K562 (cell line): ENCODE measurements at regions not wholly inside any gene's neighbourhood (a gene's known extent, or its start where the extent isn't known, plus 50 kb on each side); places are given as distances from the start of the nearest gene placed in this dataset.
"Not testable (repeated sequence)": the region's sequence is repeated elsewhere in the genome, so short reads cannot be mapped to it uniquely, and the experiment has no call there.

Source experiments
- ATAC-seq: fragments of 200-7000 bp; cut with Tn5 transposase; 3 replicates; pipeline ENCODE4 v1.9.1; 2020; ENCODE audit warnings: moderate library complexity
- BruUV-seq: library from RNA; stranded (reverse); fragments of 400-500 nt; replicated peaks from 2 replicates; lab custom pipeline; 2021; lab: Mats Ljungman, UMichigan
- CTCF ChIA-PET: fragments of 300-600 bp; formaldehyde crosslinking; extraction: SDS; loops from one replicate; lab custom pipeline; 2021; ENCODE audit warnings: low intra/inter-chr PET ratio; lab: Yijun Ruan, JAX
- POLR2A ChIA-PET: fragments of 300-600, 350-650 bp; sonication (Branson Sonifier 250); formaldehyde crosslinking; extraction: SDS; loops from one replicate; lab custom pipeline; 2021; ENCODE audit warnings: antibody characterized with exemption, inconsistent platforms; lab: Yijun Ruan, JAX
- DNase-seq, 4 experiments: peaks; one replicate each; pipeline versions ENCODE4 v3.0.0 to v3.0.0-alpha.2; 2011 to 2018; ENCODE audit warnings: low spot score in 3 of 4, mixed read lengths in 3 of 4; ENCODE audit errors: extremely low read depth in 1 of 4
- FAIRE-seq: peaks from 2 replicates; lab custom pipeline; 2011; peaks lifted over from hg19 to GRCh38; lab: Jason Lieb, UNC
- H2AFZ ChIP-seq: 2 replicates; pipeline ENCODE4 v1.6.0; 2011; ENCODE audit warnings: low read depth, low read length, control low read depth, inconsistent platforms
- H3K27ac ChIP-seq: fragments of 200-600 bp; 3 replicates; pipeline ENCODE4 v1.8.0; 2011; ENCODE audit warnings: low read depth, mild to moderate bottlenecking, control low read depth, inconsistent platforms, low read length, moderate library complexity, mixed read lengths; ENCODE audit errors: extremely low read depth
- H3K27me3 ChIP-seq, 2 experiments: fragments of 300-600 bp in 1 of 2; 2 replicates in 1 of 2; 3 replicates in 1 of 2; pipeline versions ENCODE4 v1.6.0 to v1.8.0; 2011; ENCODE audit warnings: inconsistent platforms in 2 of 2, low read length in 2 of 2, mild to moderate bottlenecking in 1 of 2, mixed read lengths in 1 of 2, moderate library complexity in 1 of 2; ENCODE audit not compliant: control insufficient read depth in 2 of 2, insufficient read depth in 2 of 2
- H3K36me3 ChIP-seq: fragments of 300-600 bp; 3 replicates; pipeline ENCODE4 v1.8.0; 2011; ENCODE audit warnings: mild to moderate bottlenecking, low read length, inconsistent platforms; ENCODE audit not compliant: control insufficient read depth, insufficient read depth
- H3K4me1 ChIP-seq, 2 experiments: fragments of 200-600 bp in 1 of 2; replicated peaks in 1 of 2; 2 replicates in 1 of 2; 3 replicates in 1 of 2; pipeline versions ENCODE4 v1.5.1 to v1.8.0; 2011; ENCODE audit warnings: inconsistent platforms in 2 of 2, low read length in 2 of 2, mild to moderate bottlenecking in 1 of 2, mixed read lengths in 1 of 2, moderate library complexity in 1 of 2; ENCODE audit not compliant: control insufficient read depth in 2 of 2, insufficient read depth in 2 of 2
- H3K4me2 ChIP-seq: 2 replicates; pipeline ENCODE4 v1.6.1; 2011; ENCODE audit warnings: low read length, control low read depth, inconsistent platforms, mixed read lengths; ENCODE audit not compliant: insufficient read depth
- H3K4me3 ChIP-seq: fragments of 200-600 bp; sonication (generic), shearing (Covaris generic); 2 replicates; pipeline ENCODE4 v1.5.1; 2016; ENCODE audit warnings: control low read depth, inconsistent platforms
- H3K79me2 ChIP-seq: fragments of 200-600 bp; 3 replicates; pipeline ENCODE4 v1.8.0; 2011; ENCODE audit warnings: low read length, inconsistent platforms; ENCODE audit not compliant: control insufficient read depth, insufficient read depth
- H3K9ac ChIP-seq, 2 experiments: 2 replicates each; pipeline versions ENCODE4 v1.6.0 to v1.6.1; 2011; ENCODE audit warnings: low read depth in 2 of 2, low read length in 2 of 2, control low read depth in 1 of 2, inconsistent platforms in 1 of 2, mild to moderate bottlenecking in 1 of 2, mixed read lengths in 1 of 2; ENCODE audit not compliant: insufficient read depth in 1 of 2
- H3K9me1 ChIP-seq: one replicate; pipeline ENCODE4 v1.6.0; 2011; ENCODE audit warnings: inconsistent platforms, mild to moderate bottlenecking, low read length, moderate library complexity; ENCODE audit not compliant: control insufficient read depth, insufficient read depth
- H3K9me3 ChIP-seq: replicated peaks from 2 replicates; pipeline ENCODE4 v1.5.1; 2011; ENCODE audit warnings: low read depth, low read length, inconsistent platforms; ENCODE audit not compliant: control insufficient read depth, insufficient read depth
- H4K20me1 ChIP-seq: replicated peaks from 2 replicates; pipeline ENCODE4 v1.6.1; 2011; ENCODE audit warnings: low read length, inconsistent platforms, mixed read lengths; ENCODE audit not compliant: control insufficient read depth, insufficient read depth
- ARID1B ChIP-seq: fragments of 450-650 bp; IDR thresholded peaks from 2 replicates; pipeline ENCODE4 v1.6.1; 2016; ENCODE audit warnings: antibody characterized with exemption, mild to moderate bottlenecking, inconsistent platforms
- EP400 ChIP-seq: fragments of 450-650 bp; IDR thresholded peaks from 2 replicates; pipeline ENCODE4 v1.6.1; 2017; ENCODE audit warnings: antibody characterized with exemption, mild to moderate bottlenecking, moderate library complexity
- GABPB1 ChIP-seq: sonication (generic); formaldehyde crosslinking; IDR thresholded peaks from 2 replicates; pipeline ENCODE4 v1.8.0; 2022; ENCODE audit warnings: mild to moderate bottlenecking, missing genetic modification reagents
- HCFC1 ChIP-seq: IDR thresholded peaks from 2 replicates; pipeline ENCODE4 v1.6.1; 2012; ENCODE audit warnings: low read depth, low read length, improper control_type of control experiment
- ZBED1 ChIP-seq: IDR thresholded peaks from 2 replicates; pipeline ENCODE4 v1.6.1; 2014
- ZBTB17 ChIP-seq: fragments of 450-650 bp; formaldehyde crosslinking; IDR thresholded peaks from 2 replicates; pipeline ENCODE4 v1.4.0; 2020; ENCODE audit warnings: mild to moderate bottlenecking
- ZNF224 ChIP-seq: sonication (generic); formaldehyde crosslinking; IDR thresholded peaks from 2 replicates; pipeline ENCODE4 v1.8.0; 2022; ENCODE audit warnings: mild to moderate bottlenecking, missing genetic modification reagents
- ZNF324 ChIP-seq: fragments of 250-450 bp; sonication (Bioruptor Pico); IDR thresholded peaks from 2 replicates; pipeline ENCODE4 v1.4.0; 2020; ENCODE audit warnings: mild to moderate bottlenecking
- ZNF41 ChIP-seq: fragments of 250-450 bp; sonication (Bioruptor Pico); conservative IDR thresholded peaks from 2 replicates; pipeline ENCODE4 v1.4.0; 2020; ENCODE audit warnings: mild to moderate bottlenecking
- WGBS: fragments of 100-300 bp; shearing (Covaris generic); methylation state at CpG from one replicate; pipeline ENCODE4 v1.1.6; 2016; ENCODE audit warnings: low coverage, mixed read lengths; ENCODE audit not compliant: insufficient coverage; ENCODE audit errors: missing lambda C conversion rate; 5-methylcytosine and 5-hydroxymethylcytosine counted together
- in situ Hi-C: fragments of 300-500 bp; cut with MboI; formaldehyde crosslinking; loops from 4 replicates; pipeline ENCODE4 v1.15.0; 2018; ENCODE audit warnings: inconsistent platforms, mixed read lengths
- intact Hi-C: fragments of 100-400 bp; cut with micrococcal nuclease; formaldehyde crosslinking; loops from 2 replicates; pipeline ENCODE4 v1.14.2; 2022

- Histone ChIP-seq H3K9me1 (no peaks in the 10 kb centered on the region), H3K4me3 (no peak overlapping the region), H3K27ac (no peak overlapping the region), H3K27me3 (no peaks in the 10 kb centered on the region), H3K4me2 (no peak overlapping the region), H3K4me1 (no peaks in the 10 kb centered on the region), H3K9ac (no peak overlapping the region), H3K79me2 (no peaks in the 10 kb centered on the region), H3K36me3 (no peaks in the 10 kb centered on the region), H2AFZ (no peak overlapping the region)
- FAIRE-seq, result no peak
- POLR2A ChIA-PET, result no interaction called here
- no peak for ATAC-seq
- BruUV-seq, result no TSS peak
- no peak for DNase-seq
- in situ Hi-C loops, result no loop called here
- no peak for TF ChIP-seq ZBED1
- TF ChIP-seq ZBTB17 (CRISPR knock-in tag), result no peak
- TF ChIP-seq ZNF324 (CRISPR knock-in tag), result no peak
- TF ChIP-seq EP400, result no peak
- no peak for TF ChIP-seq ZNF224 (CRISPR knock-in tag)
- TF ChIP-seq HCFC1, result no peak
- TF ChIP-seq GABPB1 (CRISPR knock-in tag), result no peak
- TF ChIP-seq ARID1B, result no peak
- TF ChIP-seq ZNF41 (CRISPR knock-in tag), result no peak
- TF ChIP-seq, all 486 proteins: peak for 0
- CTCF ChIA-PET, result no interaction called here
- Histone ChIP-seq H4K20me1 (no peaks in the 10 kb centered on the region), H3K9me3 (no peaks in the 10 kb centered on the region)
- intact Hi-C loops, result no loop called here
- 0% methylated on average over 3 of the region's 3 CpGs for WGBS
Measured at GRCh38 chr7:51601461-51601860, 284.9 kb upstream of the COBL start.

- WGBS, result 1% methylated on average over 9 of the region's 9 CpGs
- H3K4me2 ChIP-seq, BruUV-seq, H3K9me3 ChIP-seq, POLR2A ChIA-PET, H3K36me3 ChIP-seq, intact Hi-C loops, H3K79me2 ChIP-seq, H4K20me1 ChIP-seq, H3K4me3 ChIP-seq, H3K9ac ChIP-seq, H3K27me3 ChIP-seq, ATAC-seq, DNase-seq, H3K9me1 ChIP-seq, CTCF ChIA-PET, H2AFZ ChIP-seq, H3K4me1 ChIP-seq, FAIRE-seq, H3K27ac ChIP-seq: not testable (repeated sequence)
- in situ Hi-C loops, result loop anchor here (25.0 kb wide), 1 partner anchor 1137 kb away; no protein-coding TSS in a partner anchor
Measured at GRCh38 chr7:51599935-51600334, 283.3 kb upstream of the COBL start.
